RWPE2 (cell line): ENCODE measurements at regions not wholly inside any gene's neighbourhood (a gene's known extent, or its start where the extent isn't known, plus 50 kb on each side); places are given as distances from the start of the nearest gene placed in this dataset.

Experiments used
- ATAC-seq: fragments of 200-7000 bp; cut with Tn5 transposase; 3 replicates; pipeline ENCODE4 v1.9.1; 2021; ENCODE audit warnings: low read depth
- DNase-seq: peaks from one replicate; pipeline ENCODE4 v3.0.0-alpha.2; 2020; ENCODE audit warnings: low spot score
- H3K27ac ChIP-seq: fragments of 450-650 bp; 2 replicates; pipeline ENCODE4 v1.5.1; 2017; ENCODE audit warnings: mild to moderate bottlenecking; ENCODE audit not compliant: poor library complexity, severe bottlenecking
- H3K27me3 ChIP-seq: fragments of 250-450 bp; sonication (Bioruptor Pico); 2 replicates; pipeline ENCODE4 v1.5.1; 2021; ENCODE audit warnings: mild to moderate bottlenecking, moderate library complexity; ENCODE audit not compliant: insufficient read depth, poor library complexity, severe bottlenecking
- H3K36me3 ChIP-seq: fragments of 250-450 bp; sonication (Bioruptor Pico); 2 replicates; pipeline ENCODE4 v1.5.1; 2020; ENCODE audit warnings: low read depth, mild to moderate bottlenecking, moderate library complexity
- H3K4me1 ChIP-seq: fragments of 250-450 bp; sonication (Bioruptor Pico); 2 replicates; pipeline ENCODE4 v1.5.1; 2021; ENCODE audit warnings: mild to moderate bottlenecking, moderate library complexity; ENCODE audit not compliant: insufficient read depth, poor library complexity, severe bottlenecking
- H3K4me3 ChIP-seq: fragments of 250-450 bp; sonication (Bioruptor Pico); 2 replicates; pipeline ENCODE4 v1.5.1; 2021; ENCODE audit warnings: mild to moderate bottlenecking, moderate library complexity; ENCODE audit not compliant: severe bottlenecking
- H3K9me3 ChIP-seq: fragments of 250-450 bp; sonication (Bioruptor Pico); 2 replicates; pipeline ENCODE4 v1.5.1; 2021; ENCODE audit warnings: mild to moderate bottlenecking, moderate library complexity; ENCODE audit not compliant: severe bottlenecking
- TF ChIP-seq, protein P1 (sequence below): fragments of 450-650 bp; IDR thresholded peaks from one replicate; pipeline ENCODE4 v1.5.1; 2017; ENCODE audit warnings: mild to moderate bottlenecking, moderate library complexity; ENCODE audit not compliant: poor library complexity, severe bottlenecking

DNA sequence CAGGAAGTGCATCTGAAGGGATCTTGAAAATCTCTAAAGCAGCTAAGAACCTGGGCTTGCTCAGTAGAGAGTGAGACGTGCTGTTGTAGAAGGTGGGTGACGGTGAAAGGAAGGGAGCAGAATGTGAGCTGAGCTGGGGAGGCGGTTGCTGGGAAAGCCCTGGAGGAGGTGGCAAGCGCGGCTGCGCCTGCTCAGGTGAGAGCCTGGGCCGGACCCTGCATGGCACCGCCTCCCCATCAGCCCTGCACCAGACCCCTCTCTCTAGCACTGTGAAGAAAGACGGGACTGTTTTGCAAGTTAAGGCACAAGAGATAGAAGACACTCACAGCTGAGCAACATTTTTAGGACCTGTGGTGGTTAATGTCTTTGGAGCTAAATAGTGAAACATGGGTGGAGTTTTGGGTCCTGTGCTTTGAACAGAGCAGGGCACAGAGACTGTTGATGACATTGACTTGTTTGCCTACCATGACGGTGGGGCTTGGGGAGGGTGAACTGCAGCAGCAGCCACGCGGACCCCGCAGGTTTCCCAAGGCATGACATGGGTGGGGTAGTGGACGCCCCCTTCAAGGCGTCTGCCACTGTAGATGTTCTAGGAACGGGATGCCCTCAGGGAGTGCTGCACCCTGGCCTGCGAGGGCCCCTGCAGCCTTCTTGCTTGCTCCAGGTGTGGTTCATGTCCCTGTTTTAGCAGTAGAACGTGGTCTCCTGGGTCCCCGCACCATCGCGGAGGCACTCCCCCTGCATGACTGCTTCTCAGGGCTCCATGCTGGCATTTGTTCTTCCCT is 245.3 kb downstream of the TSN start:
- no peak overlapping the region for H3K27ac ChIP-seq
- H3K4me3 ChIP-seq = no peak overlapping the region
- TF ChIP-seq, protein P1, sequence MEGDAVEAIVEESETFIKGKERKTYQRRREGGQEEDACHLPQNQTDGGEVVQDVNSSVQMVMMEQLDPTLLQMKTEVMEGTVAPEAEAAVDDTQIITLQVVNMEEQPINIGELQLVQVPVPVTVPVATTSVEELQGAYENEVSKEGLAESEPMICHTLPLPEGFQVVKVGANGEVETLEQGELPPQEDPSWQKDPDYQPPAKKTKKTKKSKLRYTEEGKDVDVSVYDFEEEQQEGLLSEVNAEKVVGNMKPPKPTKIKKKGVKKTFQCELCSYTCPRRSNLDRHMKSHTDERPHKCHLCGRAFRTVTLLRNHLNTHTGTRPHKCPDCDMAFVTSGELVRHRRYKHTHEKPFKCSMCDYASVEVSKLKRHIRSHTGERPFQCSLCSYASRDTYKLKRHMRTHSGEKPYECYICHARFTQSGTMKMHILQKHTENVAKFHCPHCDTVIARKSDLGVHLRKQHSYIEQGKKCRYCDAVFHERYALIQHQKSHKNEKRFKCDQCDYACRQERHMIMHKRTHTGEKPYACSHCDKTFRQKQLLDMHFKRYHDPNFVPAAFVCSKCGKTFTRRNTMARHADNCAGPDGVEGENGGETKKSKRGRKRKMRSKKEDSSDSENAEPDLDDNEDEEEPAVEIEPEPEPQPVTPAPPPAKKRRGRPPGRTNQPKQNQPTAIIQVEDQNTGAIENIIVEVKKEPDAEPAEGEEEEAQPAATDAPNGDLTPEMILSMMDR = no peak
- H3K9me3 ChIP-seq = no peaks in the 10 kb centered on the region
- ATAC-seq = no peak
- DNase-seq = no peak
- no peaks in the 10 kb centered on the region for H3K27me3 ChIP-seq
- no peaks in the 10 kb centered on the region for H3K4me1 ChIP-seq
- H3K36me3 ChIP-seq = no peaks in the 10 kb centered on the region

DNA sequence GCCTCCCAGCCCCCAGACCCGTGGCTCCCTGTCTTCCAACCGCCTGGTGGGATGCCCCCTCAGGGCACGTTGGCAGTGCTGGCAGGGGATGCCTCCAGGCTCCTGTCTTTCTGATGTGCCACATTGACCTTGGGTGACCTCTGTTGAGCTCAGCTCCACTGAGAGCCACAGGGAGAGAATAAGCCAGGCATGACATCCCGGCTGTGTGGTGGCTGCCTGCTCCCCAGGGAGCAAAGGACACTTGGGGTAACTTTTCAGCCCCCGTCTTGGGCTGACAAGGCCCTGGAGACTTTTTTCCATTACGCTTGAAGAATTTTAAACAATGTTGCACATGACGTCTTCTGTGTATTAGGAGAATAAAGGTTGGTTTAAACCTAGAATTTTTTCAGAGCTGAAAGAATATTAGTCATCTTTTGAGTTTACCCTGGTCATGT is 246.0 kb downstream of the TSN start:
- TF ChIP-seq, protein P1 = no peak
- no peak for ATAC-seq
- no peaks in the 10 kb centered on the region for H3K36me3 ChIP-seq
- no peaks in the 10 kb centered on the region for H3K4me1 ChIP-seq
- H3K4me3 ChIP-seq = no peak overlapping the region
- H3K27me3 ChIP-seq = no peaks in the 10 kb centered on the region
- H3K9me3 ChIP-seq = no peaks in the 10 kb centered on the region
- DNase-seq = no peak
- no peak overlapping the region for H3K27ac ChIP-seq

DNA sequence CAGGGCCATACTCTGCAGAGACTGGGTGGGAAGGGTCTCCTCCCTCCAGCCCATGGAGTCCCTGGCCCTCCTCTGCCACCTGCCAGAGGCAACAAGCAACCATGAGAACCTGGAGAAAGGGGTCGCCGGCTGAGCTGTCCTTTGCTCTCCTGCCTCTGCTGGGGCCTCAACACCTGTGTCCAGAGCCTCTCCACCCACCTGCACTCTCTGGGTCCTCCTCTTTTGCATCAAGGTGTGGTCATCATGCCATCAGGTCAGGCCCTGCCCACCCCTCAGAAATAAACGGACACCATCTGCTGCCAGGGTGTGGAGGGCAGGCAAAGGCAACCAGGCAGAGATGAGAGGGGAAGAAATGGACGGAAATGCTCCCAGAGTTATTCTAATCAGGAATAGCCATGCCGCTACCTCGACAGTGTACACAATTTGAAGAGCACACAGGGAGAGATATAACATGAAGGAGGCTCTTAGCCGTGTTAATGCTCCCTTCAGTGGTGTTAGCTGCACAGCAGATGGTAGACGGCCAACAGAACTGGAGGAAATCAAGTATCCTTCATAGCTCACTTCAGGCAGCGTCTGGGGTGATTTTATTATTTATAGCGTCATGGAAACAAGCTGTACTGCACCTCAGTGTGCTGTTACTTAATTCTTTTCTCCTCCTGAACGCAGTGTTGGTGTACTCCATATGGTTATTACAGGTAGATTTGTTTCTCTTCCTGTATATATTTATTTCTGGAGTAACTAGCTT is 247.9 kb downstream of the TSN start:
- DNase-seq = no peak

DNA sequence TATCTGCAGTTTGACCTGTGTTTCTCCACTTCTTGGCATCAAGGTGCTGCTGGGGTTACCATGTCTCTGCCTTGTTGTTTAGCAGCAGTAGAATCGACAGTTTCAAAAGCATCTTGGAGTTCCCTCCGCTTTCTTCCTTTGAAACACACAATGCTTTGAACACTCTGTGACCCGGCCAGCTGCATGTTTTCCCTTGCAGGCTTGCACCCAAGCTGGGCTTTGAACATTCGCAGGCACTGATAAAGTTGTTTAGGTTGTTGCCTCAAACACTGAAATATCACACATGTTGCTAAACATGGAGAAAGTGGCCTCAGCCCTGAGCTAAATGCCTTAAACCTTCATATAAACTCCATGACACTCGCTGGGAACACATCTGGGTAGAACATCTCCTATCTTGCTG is 251.7 kb downstream of the TSN start:
- TF ChIP-seq, protein P1 = no peak
- Histone ChIP-seq H3K9me3 (no peaks in the 10 kb centered on the region), H3K27ac (no peak overlapping the region), H3K4me1 (no peaks in the 10 kb centered on the region), H3K4me3 (no peak overlapping the region), H3K36me3 (no peaks in the 10 kb centered on the region), H3K27me3 (no peaks in the 10 kb centered on the region)
- DNase-seq (no peak), ATAC-seq (no peak)

More for the DNA sequence above, 247.9 kb downstream of the TSN start:
- ATAC-seq = no peak
- H3K4me1 ChIP-seq = no peaks in the 10 kb centered on the region
- H3K9me3 ChIP-seq = no peaks in the 10 kb centered on the region
- H3K27me3 ChIP-seq = no peaks in the 10 kb centered on the region
- H3K4me3 ChIP-seq = no peak overlapping the region
- TF ChIP-seq, protein P1 = no peak
- H3K27ac ChIP-seq = no peak overlapping the region
- H3K36me3 ChIP-seq = no peaks in the 10 kb centered on the region
